CD8-positive, alpha-beta memory T cell (primary cell): ENCODE measurements at regions not wholly inside any gene's neighbourhood (a gene's known extent, or its start where the extent isn't known, plus 50 kb on each side); places are given as distances from the start of the nearest gene placed in this dataset.

ENCODE experiments used
- CTCF ChIA-PET: fragments of 350-600 bp; sonication (Branson Sonifier 250); formaldehyde crosslinking; loops from one replicate; lab custom pipeline; 2021; ENCODE audit warnings: antibody characterized with exemption; lab: Charles Lee
- POLR2A ChIA-PET: fragments of 350-600 bp; sonication (Branson Sonifier 250); formaldehyde crosslinking; loops from one replicate; lab custom pipeline; 2021; ENCODE audit warnings: antibody characterized with exemption; lab: Charles Lee
- DNase-seq, 5 donors: peaks; one replicate each; pipeline versions ENCODE4 v3.0.0 to v3.0.0-alpha.2; 2020 to 2022; ENCODE audit warnings: mixed read lengths in 1 of 5
- H3K27ac ChIP-seq: one replicate; pipeline ENCODE4 v1.7.0; 2013; ENCODE audit warnings: low read depth, mild to moderate bottlenecking, low read length, moderate library complexity
- H3K27me3 ChIP-seq: 2 replicates; pipeline ENCODE4 v1.7.0; 2013; ENCODE audit warnings: low read length, mild to moderate bottlenecking; ENCODE audit not compliant: insufficient read depth, poor library complexity, severe bottlenecking
- H3K36me3 ChIP-seq: 2 replicates; pipeline ENCODE4 v1.7.0; 2013; ENCODE audit warnings: mild to moderate bottlenecking, low read length, moderate library complexity; ENCODE audit not compliant: insufficient read depth
- H3K4me1 ChIP-seq: 2 replicates; pipeline ENCODE4 v1.7.0; 2013; ENCODE audit warnings: mild to moderate bottlenecking, low read length, moderate library complexity; ENCODE audit not compliant: insufficient read depth
- H3K4me3 ChIP-seq: 2 replicates; pipeline ENCODE4 v1.7.0; 2013; ENCODE audit warnings: mild to moderate bottlenecking, low read length
- H3K9me3 ChIP-seq: 2 replicates; pipeline ENCODE4 v1.7.0; 2013; ENCODE audit warnings: mild to moderate bottlenecking, low read length
- H3K27ac Mint-ChIP-seq, 8 donors: one replicate each; pipeline ENCODE4 v1.8.0; 2020 to 2021; ENCODE audit warnings: mixed read lengths in 8 of 8, mild to moderate bottlenecking in 6 of 8, inconsistent platforms in 3 of 8, moderate library complexity in 3 of 8
- H3K27me3 Mint-ChIP-seq, 2 donors: one replicate each; pipeline ENCODE4 v1.8.0; 2020 to 2021; ENCODE audit warnings: mixed read lengths in 2 of 2, mild to moderate bottlenecking in 1 of 2, moderate library complexity in 1 of 2
- H3K36me3 Mint-ChIP-seq, 3 donors: one replicate each; pipeline ENCODE4 v1.8.0; 2020 to 2021; ENCODE audit warnings: mixed read lengths in 3 of 3, inconsistent platforms in 1 of 3, mild to moderate bottlenecking in 1 of 3
- H3K4me1 Mint-ChIP-seq, 3 donors: one replicate each; pipeline ENCODE4 v1.8.0; 2020 to 2021; ENCODE audit warnings: mixed read lengths in 3 of 3, inconsistent platforms in 1 of 3, mild to moderate bottlenecking in 1 of 3
- H3K4me3 Mint-ChIP-seq, 7 donors: one replicate each; pipeline ENCODE4 v1.8.0; 2020 to 2021; ENCODE audit warnings: mixed read lengths in 7 of 7, mild to moderate bottlenecking in 6 of 7, moderate library complexity in 4 of 7, inconsistent platforms in 2 of 7
- H3K9me3 Mint-ChIP-seq, 5 donors: one replicate each; pipeline ENCODE4 v1.8.0; 2020 to 2022; ENCODE audit warnings: mixed read lengths in 5 of 5, mild to moderate bottlenecking in 3 of 5, moderate library complexity in 2 of 5, inconsistent platforms in 1 of 5

DNA sequence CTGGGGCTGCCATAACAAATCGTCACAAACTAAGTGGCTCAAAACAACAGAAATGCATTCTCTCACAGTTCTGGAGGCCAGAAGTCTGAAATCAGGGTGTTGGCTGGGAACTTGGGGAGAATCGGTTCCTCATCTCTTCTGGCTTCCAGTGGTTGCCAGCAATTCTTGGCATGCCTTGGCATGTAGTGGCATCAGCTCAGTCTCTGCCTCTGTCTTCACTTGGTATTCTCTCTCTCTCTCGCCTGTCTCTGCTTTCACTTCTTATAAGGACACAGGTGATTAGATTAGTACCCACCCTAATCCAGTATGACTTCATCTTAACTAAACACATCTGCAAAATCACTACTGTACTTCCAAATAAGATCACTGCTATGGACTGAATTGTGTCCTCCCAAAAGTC is 695.4 kb upstream of the ID2 start:
- peaks cover 0 to 2% of the 10 kb centered on the region in 2 donors for H3K27me3 Mint-ChIP-seq
- Histone ChIP-seq H3K36me3 (no peaks in the 10 kb centered on the region), H3K4me3 (no peak overlapping the region), H3K4me1 (no peaks in the 10 kb centered on the region), H3K9me3 (no peaks in the 10 kb centered on the region), H3K27ac (no peak overlapping the region), H3K27me3 (no peaks in the 10 kb centered on the region)
- H3K4me1 Mint-ChIP-seq = peaks cover 10 to 16% (median 12%) of the 10 kb centered on the region in 3 donors
- peaks cover 0 to 3% (median 0%) of the 10 kb centered on the region in 5 donors for H3K9me3 Mint-ChIP-seq
- H3K27ac Mint-ChIP-seq = no peak overlapping the region
- POLR2A ChIA-PET = no interaction called here
- no peak for DNase-seq
- CTCF ChIA-PET = no interaction called here
- peaks cover 0 to 13% (median 0%) of the 10 kb centered on the region in 3 donors for H3K36me3 Mint-ChIP-seq
- no peak overlapping the region for H3K4me3 Mint-ChIP-seq

DNA sequence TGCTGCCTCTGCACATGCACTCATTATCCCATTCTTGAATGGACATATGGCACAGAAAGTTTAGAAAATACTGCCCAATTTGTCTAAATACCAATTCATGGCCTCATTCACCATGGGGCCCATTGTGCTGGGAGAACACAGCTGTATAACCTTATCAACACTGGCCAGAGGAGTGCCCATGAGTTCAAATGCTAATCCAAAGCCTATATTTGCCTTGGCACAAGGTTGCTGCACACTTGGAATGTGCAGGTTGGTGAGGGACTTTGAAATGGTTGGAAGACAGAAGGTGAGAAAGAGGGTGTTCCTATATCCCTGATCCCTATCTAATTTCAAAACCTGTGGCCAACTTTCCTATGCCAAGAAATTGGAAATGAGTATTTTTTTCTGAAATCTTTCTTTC is 693.9 kb upstream of the ID2 start:
- Histone ChIP-seq H3K9me3 (no peaks in the 10 kb centered on the region), H3K27me3 (no peaks in the 10 kb centered on the region), H3K36me3 (no peaks in the 10 kb centered on the region), H3K4me3 (no peak overlapping the region), H3K27ac (no peak overlapping the region), H3K4me1 (no peaks in the 10 kb centered on the region)
- ChIA-PET CTCF (no interaction called here), POLR2A (no interaction called here)
- Mint-ChIP-seq H3K4me3 (no peak overlapping the region), H3K27me3 (no peaks in the 10 kb centered on the region), H3K9me3 (no peaks in the 10 kb centered on the region), H3K27ac (no peak overlapping the region), H3K36me3 (no peaks in the 10 kb centered on the region), H3K4me1 (peaks cover 10 to 16% (median 12%) of the 10 kb centered on the region in 3 donors)
- DNase-seq = no peak

DNA sequence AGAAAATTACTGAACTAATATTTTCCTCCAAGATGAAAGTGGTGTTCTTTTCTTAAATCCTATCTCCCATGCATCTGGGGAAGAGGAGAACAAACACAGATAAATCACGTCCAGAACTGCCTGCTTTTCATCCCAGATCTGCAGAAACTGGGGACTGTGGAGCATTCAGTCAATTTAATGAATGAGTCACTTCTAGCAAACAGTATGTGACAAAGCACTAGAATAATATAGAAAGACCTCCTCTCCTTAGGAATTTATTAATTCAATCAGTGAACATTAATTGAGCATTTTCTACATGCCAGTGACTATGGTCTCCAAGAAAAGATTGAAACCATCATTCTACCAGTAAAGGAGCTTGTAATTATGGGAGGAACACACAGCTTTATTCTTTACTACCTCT is 693.4 kb upstream of the ID2 start:
- H3K27ac Mint-ChIP-seq = no peak overlapping the region
- no peaks in the 10 kb centered on the region for H3K9me3 Mint-ChIP-seq
- CTCF ChIA-PET = no interaction called here
- Histone ChIP-seq H3K27me3 (no peaks in the 10 kb centered on the region), H3K36me3 (no peaks in the 10 kb centered on the region), H3K4me3 (no peak overlapping the region), H3K9me3 (no peaks in the 10 kb centered on the region), H3K27ac (no peak overlapping the region), H3K4me1 (no peaks in the 10 kb centered on the region)
- no peak overlapping the region for H3K4me3 Mint-ChIP-seq
- peaks cover 10 to 16% (median 12%) of the 10 kb centered on the region in 3 donors for H3K4me1 Mint-ChIP-seq
- POLR2A ChIA-PET = no interaction called here
- H3K27me3 Mint-ChIP-seq = no peaks in the 10 kb centered on the region
- DNase-seq = no peak
- no peaks in the 10 kb centered on the region for H3K36me3 Mint-ChIP-seq

DNA sequence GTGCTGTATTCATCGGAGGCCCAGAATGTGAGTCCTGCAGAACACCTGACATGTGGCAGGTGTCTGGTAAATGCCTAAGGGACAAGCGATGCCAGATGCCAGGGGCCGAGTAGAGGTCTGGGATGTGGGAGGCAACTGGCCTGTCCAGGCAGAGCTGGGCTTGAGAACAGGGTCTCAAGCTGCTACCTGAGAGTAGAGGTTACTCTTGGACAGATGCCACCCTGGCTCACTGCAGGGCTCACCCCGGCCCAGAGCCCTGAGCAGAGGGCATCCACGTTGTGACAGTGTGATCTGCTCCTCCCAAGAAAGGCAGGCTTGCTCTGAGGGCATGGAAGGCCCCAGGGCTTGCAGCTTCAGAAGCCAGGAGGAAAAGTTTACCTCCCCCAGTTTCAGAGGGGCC is 692.0 kb upstream of the ID2 start:
- H3K27ac ChIP-seq = no peak overlapping the region
- H3K27me3 Mint-ChIP-seq = no peaks in the 10 kb centered on the region
- H3K4me3 ChIP-seq = no peak overlapping the region
- H3K4me1 ChIP-seq = no peaks in the 10 kb centered on the region
- H3K27me3 ChIP-seq = no peaks in the 10 kb centered on the region
- no peak overlapping the region for H3K27ac Mint-ChIP-seq
- no peaks in the 10 kb centered on the region for H3K36me3 ChIP-seq
- no peaks in the 10 kb centered on the region for H3K9me3 Mint-ChIP-seq
- no peak for DNase-seq
- ChIA-PET POLR2A (no interaction called here), CTCF (no interaction called here)
- H3K9me3 ChIP-seq = no peaks in the 10 kb centered on the region
- no peak overlapping the region for H3K4me3 Mint-ChIP-seq
- no peaks in the 10 kb centered on the region for H3K36me3 Mint-ChIP-seq
- peaks cover 6 to 9% (median 6%) of the 10 kb centered on the region in 3 donors for H3K4me1 Mint-ChIP-seq

DNA sequence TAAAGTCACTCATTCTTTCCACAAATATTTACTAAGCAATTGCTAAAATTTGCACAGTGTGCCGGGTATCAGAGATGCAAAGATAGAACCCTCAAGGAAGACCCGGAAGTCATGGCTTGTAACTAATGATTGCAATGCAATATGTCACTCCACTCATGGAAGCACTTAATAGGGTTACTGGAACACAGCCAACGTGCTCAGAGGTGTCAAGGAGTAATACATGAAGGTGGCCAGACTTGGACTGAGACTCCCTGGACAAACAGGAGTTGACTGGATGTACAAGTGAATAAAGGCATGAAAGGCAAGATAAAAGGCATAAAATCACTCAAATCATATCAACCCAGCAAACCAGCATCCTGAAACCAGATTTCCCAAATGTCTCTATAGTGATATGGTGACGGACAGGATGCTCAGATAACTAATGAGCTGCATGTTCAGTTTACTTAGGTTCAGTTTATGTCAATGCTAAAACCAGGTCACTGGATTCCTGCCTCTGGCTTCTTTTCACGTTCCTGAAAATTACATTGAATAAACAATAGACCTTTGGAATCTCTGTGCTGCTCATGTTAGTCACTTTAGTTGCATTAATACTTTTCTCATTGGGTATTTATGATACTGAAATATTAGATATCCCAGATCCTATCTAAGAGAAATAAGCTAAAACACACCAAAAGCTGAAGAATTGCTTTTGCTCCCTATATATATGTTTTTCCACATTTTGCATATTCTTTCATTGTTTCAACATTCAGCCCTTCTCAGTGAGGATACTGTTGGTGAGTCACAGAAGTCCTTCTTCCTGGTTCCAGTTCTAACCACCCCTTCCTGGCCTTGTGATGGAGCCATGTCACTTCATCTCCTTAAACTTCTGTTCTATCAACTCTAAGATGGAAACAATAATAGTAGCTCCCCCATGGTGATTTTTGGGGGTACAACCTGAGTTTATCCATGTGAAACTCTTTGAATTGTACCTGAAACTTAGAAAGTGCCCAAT is 688.9 kb upstream of the ID2 start:
- H3K27ac Mint-ChIP-seq = peak overlapping the region in 1 of 8 donors; percentile 5
- ChIA-PET POLR2A (no interaction called here), CTCF (interaction anchor here (0.7 kb wide), 1 partner anchor 10 kb away, joined by 3 read pairs; no protein-coding TSS in a partner anchor)
- H3K27me3 ChIP-seq = no peaks in the 10 kb centered on the region
- H3K4me3 Mint-ChIP-seq = no peak overlapping the region
- no peaks in the 10 kb centered on the region for H3K4me1 ChIP-seq
- no peak overlapping the region for H3K27ac ChIP-seq
- peaks cover 3 to 9% (median 8%) of the 10 kb centered on the region in 3 donors for H3K4me1 Mint-ChIP-seq
- no peak overlapping the region for H3K4me3 ChIP-seq
- H3K9me3 ChIP-seq = no peaks in the 10 kb centered on the region
- H3K36me3 Mint-ChIP-seq = no peaks in the 10 kb centered on the region
- H3K27me3 Mint-ChIP-seq = no peaks in the 10 kb centered on the region
- DNase-seq = no peak
- H3K36me3 ChIP-seq = no peaks in the 10 kb centered on the region
- H3K9me3 Mint-ChIP-seq = no peaks in the 10 kb centered on the region

DNA sequence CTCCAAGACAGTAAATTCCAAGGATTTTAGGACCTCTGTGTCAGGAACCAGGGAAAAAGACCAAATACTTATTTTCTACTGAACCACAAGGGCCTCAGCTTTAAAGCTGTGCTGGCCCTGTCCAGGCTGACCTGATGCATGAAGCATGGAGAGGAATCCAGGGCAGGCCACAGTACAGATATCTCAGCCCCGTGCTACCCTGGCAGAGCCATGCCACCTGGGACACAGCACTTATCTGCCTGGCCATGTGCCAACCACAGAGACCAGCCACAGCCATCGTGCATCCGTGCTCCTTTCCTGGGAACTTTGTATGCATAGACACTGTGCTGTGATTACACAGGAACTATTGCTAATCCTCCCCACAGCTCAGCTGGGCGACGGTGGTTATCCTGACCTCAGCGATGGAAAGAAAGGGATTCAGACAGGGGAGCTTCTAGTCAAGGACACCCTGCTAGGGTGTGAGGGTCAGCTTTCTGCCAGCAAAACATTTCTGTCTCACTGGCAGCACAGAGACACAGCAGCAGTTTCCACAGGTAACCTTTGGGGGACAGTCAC is 687.4 kb upstream of the ID2 start:
- H3K27ac ChIP-seq = no peak overlapping the region
- POLR2A ChIA-PET = no interaction called here
- no peaks in the 10 kb centered on the region for H3K9me3 ChIP-seq
- H3K27me3 Mint-ChIP-seq = no peaks in the 10 kb centered on the region
- CTCF ChIA-PET = interaction anchor here (1.4 kb wide), 1 partner anchor 567 kb away, joined by 3 read pairs; no protein-coding TSS in a partner anchor
- peak overlapping the region in 1 of 8 donors; percentile 13 for H3K27ac Mint-ChIP-seq
- no peaks in the 10 kb centered on the region for H3K9me3 Mint-ChIP-seq
- no peaks in the 10 kb centered on the region for H3K36me3 Mint-ChIP-seq
- H3K36me3 ChIP-seq = no peaks in the 10 kb centered on the region
- no peak for DNase-seq
- H3K4me3 Mint-ChIP-seq = no peak overlapping the region
- peaks cover 3 to 9% (median 8%) of the 10 kb centered on the region in 3 donors for H3K4me1 Mint-ChIP-seq
- H3K4me3 ChIP-seq = no peak overlapping the region
- no peaks in the 10 kb centered on the region for H3K4me1 ChIP-seq
- no peaks in the 10 kb centered on the region for H3K27me3 ChIP-seq

DNA sequence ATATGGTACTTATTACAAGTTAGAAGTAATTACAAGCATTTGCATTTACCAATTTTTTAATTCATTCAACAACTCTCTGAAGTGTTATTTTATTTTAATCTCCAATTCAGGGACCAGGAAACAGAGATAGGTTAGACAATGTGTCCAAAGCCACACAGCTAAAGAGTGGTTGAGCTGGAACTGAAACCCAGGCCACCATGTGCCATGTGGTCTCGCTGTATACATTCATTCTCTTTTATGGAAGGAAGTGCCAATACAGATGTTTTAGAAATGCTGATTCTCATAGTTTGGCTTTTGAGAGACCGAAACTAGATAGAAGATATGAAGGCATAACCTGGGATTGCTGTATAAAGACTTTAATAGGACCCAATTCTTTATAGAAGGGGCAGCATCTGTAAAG is 684.6 kb upstream of the ID2 start:
- POLR2A ChIA-PET = no interaction called here
- H3K4me3 Mint-ChIP-seq = no peak overlapping the region
- H3K36me3 Mint-ChIP-seq = no peaks in the 10 kb centered on the region
- DNase-seq = no peak
- H3K4me3 ChIP-seq = no peak overlapping the region
- no peaks in the 10 kb centered on the region for H3K27me3 Mint-ChIP-seq
- H3K4me1 ChIP-seq = no peaks in the 10 kb centered on the region
- peaks cover 3 to 9% (median 8%) of the 10 kb centered on the region in 3 donors for H3K4me1 Mint-ChIP-seq
- H3K27me3 ChIP-seq = no peaks in the 10 kb centered on the region
- no peaks in the 10 kb centered on the region for H3K36me3 ChIP-seq
- no peak overlapping the region for H3K27ac Mint-ChIP-seq
- no peak overlapping the region for H3K27ac ChIP-seq
- H3K9me3 Mint-ChIP-seq = no peaks in the 10 kb centered on the region
- CTCF ChIA-PET = no interaction called here
- H3K9me3 ChIP-seq = no peaks in the 10 kb centered on the region
